Activated CD4-positive, alpha-beta T cell treated with anti-CD3 and anti-CD28 coated beads for 36 hours (primary cell): ENCODE measurements at regions not wholly inside any gene's neighbourhood (a gene's known extent, or its start where the extent isn't known, plus 50 kb on each side); places are given as distances from the start of the nearest gene placed in this dataset.
"Not testable (repeated sequence)": the region's sequence is repeated elsewhere in the genome, so short reads cannot be mapped to it uniquely, and the experiment has no call there.

ENCODE experiments used
- ATAC-seq: fragments of 200-7000 bp; cut with Tn5 transposase; one replicate; pipeline ENCODE4 v1.10.0; 2021; ENCODE audit warnings: mild to moderate bottlenecking, moderate library complexity
- CTCF ChIA-PET: fragments of 350-600 bp; sonication (Branson Sonifier 250); formaldehyde crosslinking; loops from one replicate; lab custom pipeline; 2021; ENCODE audit warnings: antibody characterized with exemption; lab: Charles Lee
- POLR2A ChIA-PET: fragments of 350-600 bp; sonication (Branson Sonifier 250); formaldehyde crosslinking; loops from one replicate; lab custom pipeline; 2021; ENCODE audit warnings: antibody characterized with exemption, inconsistent platforms; lab: Charles Lee
- DNase-seq: peaks from one replicate; pipeline ENCODE4 v3.0.0-alpha.2; 2020
- H3K27ac Mint-ChIP-seq: one replicate; pipeline ENCODE4 v1.8.0; 2021; ENCODE audit warnings: mixed read lengths
- H3K27me3 Mint-ChIP-seq: one replicate; pipeline ENCODE4 v1.8.0; 2021; ENCODE audit warnings: mixed read lengths
- H3K36me3 Mint-ChIP-seq: one replicate; pipeline ENCODE4 v1.8.0; 2021; ENCODE audit warnings: low read depth, mixed read lengths
- H3K4me1 Mint-ChIP-seq: one replicate; pipeline ENCODE4 v1.8.0; 2021; ENCODE audit warnings: mixed read lengths
- H3K4me3 Mint-ChIP-seq: one replicate; pipeline ENCODE4 v1.8.0; 2021; ENCODE audit warnings: mild to moderate bottlenecking, moderate library complexity, mixed read lengths
- H3K9me3 Mint-ChIP-seq: one replicate; pipeline ENCODE4 v1.8.0; 2021; ENCODE audit warnings: low read depth, mixed read lengths
- intact Hi-C, 2 experiments: fragments of 100-400 bp; cut with DNase I in 1 of 2; cut with micrococcal nuclease in 1 of 2; formaldehyde crosslinking; loops; one replicate each; pipeline versions ENCODE4 v1.14.2 to v1.15.1; 2022 to 2024; cut with DNase I, micrococcal nuclease

DNA sequence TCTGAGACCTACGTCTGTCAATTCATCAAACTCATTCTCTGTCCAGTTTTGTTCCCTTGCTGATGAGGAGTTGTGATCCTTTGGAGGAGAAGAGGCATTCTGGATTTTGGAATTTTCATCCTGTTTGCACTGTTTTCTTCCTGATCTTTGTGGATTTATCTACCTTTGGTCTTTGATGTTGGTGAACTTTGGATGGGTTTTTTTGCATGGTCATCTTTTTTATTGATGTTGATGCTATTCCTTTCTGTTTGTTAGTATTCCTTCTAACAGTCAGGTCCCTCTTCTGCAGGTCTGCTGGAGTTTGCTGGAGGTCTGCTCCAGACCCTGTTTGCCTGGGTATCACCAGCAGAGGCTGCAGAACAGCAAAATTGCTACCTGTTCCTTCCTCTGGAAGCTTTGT is 322.2 kb downstream of the CCSER2 start:
- H3K4me3 Mint-ChIP-seq, H3K9me3 Mint-ChIP-seq, intact Hi-C loops, H3K4me1 Mint-ChIP-seq, H3K36me3 Mint-ChIP-seq, CTCF ChIA-PET, H3K27me3 Mint-ChIP-seq, DNase-seq, H3K27ac Mint-ChIP-seq, POLR2A ChIA-PET, ATAC-seq: not testable (repeated sequence)

DNA sequence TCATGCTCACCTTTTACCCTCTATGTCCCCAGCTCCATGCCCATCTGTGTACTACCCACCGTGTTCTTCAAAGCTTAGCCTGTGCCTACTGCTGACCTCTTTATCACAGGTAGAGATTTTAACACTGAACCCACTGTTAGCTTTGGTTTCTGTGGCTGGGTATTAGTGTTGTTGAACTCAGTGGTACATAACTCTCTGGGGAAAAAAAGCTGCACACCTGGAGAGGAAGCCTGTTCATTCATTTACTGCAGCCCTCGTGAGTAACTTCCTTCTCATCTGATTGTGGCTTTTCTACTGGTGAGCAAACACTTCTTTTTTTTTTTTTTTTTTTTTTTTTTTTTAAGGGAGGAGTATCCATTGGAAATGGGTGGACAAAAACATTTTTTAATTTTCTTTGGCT is 326.3 kb downstream of the CCSER2 start:
- CTCF ChIA-PET, result no interaction called here
- H3K4me3 Mint-ChIP-seq, result no peak overlapping the region
- H3K4me1 Mint-ChIP-seq, result no peaks in the 10 kb centered on the region
- no peak overlapping the region for H3K27ac Mint-ChIP-seq
- no peaks in the 10 kb centered on the region for H3K36me3 Mint-ChIP-seq
- POLR2A ChIA-PET, result no interaction called here
- intact Hi-C loops, result no loop called here
- H3K9me3 Mint-ChIP-seq, result no peaks in the 10 kb centered on the region
- DNase-seq (no peak), ATAC-seq (no peak)
- H3K27me3 Mint-ChIP-seq, result peaks cover 2% of the 10 kb centered on the region

DNA sequence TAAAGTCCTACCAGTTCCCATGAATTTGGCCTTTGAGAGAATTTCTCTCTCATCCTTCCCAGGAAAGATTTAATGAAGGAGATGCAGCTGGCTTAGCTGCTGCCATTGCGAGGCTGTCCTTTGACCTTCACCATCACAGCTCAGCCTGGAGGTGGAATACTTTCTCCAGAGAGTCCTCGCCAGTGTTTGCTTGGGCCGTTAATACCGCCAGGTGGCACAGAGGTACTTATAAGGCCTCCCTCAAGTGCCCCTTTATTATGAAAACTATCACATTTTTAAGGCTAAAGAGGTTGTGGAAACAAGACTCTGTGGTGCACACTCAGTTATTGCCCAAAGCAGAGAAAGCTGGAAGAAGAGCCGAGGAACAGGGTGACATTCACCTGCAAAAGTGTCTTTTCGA is 330.6 kb downstream of the CCSER2 start:
- intact Hi-C loops, result no loop called here
- ATAC-seq (no peak), DNase-seq (no peak)
- Mint-ChIP-seq H3K9me3 (no peaks in the 10 kb centered on the region), H3K4me1 (no peaks in the 10 kb centered on the region), H3K4me3 (no peak overlapping the region), H3K36me3 (no peaks in the 10 kb centered on the region), H3K27ac (no peak overlapping the region), H3K27me3 (no peaks in the 10 kb centered on the region)
- POLR2A ChIA-PET, result no interaction called here
- CTCF ChIA-PET, result no interaction called here

DNA sequence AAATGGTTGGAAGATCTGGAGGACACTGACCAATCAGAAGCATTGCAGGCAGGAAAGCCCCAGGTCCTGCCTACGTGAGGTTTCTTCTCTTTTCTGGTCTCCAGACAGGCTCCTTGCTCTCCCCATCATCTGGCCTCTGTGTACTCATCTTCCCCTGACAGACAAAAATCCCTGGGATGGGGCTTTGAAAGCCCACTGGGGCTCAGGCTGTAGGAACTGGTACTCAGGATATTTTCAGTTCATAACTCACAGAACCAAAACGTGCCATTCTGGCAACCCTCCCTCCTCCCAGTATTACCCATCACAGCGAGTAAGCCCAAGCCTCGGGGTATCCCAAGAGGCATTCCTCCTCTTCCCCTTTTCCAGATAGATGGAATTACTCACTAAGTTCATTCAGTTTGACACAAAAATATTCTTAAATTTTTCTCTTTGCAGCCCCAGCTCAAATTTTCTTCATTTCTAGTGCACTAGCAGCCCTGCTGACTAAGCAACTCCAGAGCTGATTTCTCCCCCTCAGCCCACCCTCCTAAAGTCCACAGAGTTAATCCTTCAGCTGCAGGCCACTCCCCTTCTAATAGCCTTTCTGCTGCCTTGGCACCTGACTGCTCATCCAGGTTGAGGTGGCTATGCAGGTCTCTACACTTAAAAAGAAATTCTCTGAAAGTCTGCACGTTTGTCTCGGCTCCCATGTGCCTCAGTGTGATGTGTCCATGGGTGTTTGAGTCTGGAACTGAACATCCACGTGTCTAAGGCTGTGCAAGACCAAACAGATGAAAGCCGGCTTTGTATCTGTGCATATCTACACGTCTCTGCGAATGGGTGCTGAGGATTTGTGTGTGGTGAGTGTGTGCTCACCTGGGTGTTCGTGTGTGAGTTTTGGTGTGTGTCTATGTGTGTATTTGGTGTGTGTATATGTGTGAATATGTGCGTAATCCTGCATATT is 331.4 kb downstream of the CCSER2 start:
- ChIA-PET CTCF (no interaction called here), POLR2A (no interaction called here)
- H3K27ac Mint-ChIP-seq, result no peak overlapping the region
- H3K27me3 Mint-ChIP-seq, result no peaks in the 10 kb centered on the region
- DNase-seq, result no peak
- no peaks in the 10 kb centered on the region for H3K4me1 Mint-ChIP-seq
- no peak overlapping the region for H3K4me3 Mint-ChIP-seq
- ATAC-seq, result no peak
- intact Hi-C loops, result no loop called here
- no peaks in the 10 kb centered on the region for H3K36me3 Mint-ChIP-seq
- H3K9me3 Mint-ChIP-seq, result no peaks in the 10 kb centered on the region

DNA sequence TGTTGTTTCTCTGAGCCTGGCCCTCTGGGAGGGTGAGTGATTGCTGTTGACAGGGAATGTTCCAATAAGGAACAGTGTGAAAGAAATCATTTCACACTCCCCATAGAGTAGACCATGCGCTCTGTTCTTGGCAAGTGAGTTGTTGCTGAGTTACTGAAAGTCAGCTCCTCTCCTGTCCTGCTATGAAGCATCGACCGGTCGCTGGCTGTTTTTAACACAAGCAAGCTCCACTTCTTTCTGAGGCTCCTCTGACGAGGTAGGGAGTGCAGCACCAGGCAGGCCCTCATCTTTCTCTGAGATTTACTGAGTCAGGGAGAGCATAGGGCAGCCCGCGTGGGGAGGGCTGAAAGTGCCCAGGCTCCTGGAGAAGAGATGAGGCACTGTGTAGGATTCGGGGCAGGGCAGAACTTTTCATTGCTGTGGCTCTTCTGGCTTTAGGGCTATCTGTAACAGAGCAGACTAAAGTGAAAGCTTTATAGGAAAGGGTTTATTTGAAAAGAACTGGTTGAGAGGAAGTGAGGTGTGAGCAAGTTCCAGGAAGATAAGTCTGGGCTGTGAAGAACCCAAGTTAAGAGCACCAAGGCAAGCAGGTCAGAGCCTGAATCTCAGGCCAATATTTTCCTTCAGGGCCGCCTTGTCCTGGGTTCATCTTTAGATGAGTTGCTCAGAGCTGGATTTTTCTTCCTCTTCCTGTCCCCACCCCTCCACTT is 332.2 kb downstream of the CCSER2 start:
- ChIA-PET CTCF (no interaction called here), POLR2A (no interaction called here)
- Mint-ChIP-seq H3K27me3 (no peaks in the 10 kb centered on the region), H3K4me1 (no peaks in the 10 kb centered on the region), H3K27ac (no peak overlapping the region), H3K9me3 (no peaks in the 10 kb centered on the region), H3K36me3 (no peaks in the 10 kb centered on the region), H3K4me3 (no peak overlapping the region)
- intact Hi-C loops, result no loop called here
- no peak for DNase-seq
- no peak for ATAC-seq

DNA sequence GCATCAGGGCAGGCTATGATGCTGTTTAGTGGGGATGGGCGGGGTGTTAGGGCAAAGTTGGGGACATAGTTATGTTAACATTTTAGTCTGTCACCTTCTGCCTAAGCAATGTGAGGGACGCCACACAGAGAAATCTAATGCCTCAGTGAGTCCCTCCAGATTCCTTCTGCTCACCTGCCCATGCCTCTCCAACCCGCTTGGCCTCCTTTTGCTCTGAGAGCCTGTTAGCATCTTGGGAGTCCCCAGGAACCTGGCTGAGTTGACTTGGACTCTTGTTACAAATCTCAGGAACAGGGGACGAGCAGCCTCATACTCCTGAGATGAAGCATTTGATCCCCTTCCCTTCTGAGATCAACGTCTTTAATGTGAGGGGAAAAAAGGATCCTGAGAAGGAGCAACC is 336.8 kb downstream of the CCSER2 start:
- H3K4me3 Mint-ChIP-seq, result no peak overlapping the region
- CTCF ChIA-PET, result interaction anchor here (0.6 kb wide), 1 partner anchor 190 kb away, joined by 3 read pairs; no protein-coding TSS in a partner anchor
- no peak overlapping the region for H3K27ac Mint-ChIP-seq
- DNase-seq (no peak), ATAC-seq (no peak)
- POLR2A ChIA-PET, result no interaction called here
- H3K36me3 Mint-ChIP-seq, result no peaks in the 10 kb centered on the region
- no peaks in the 10 kb centered on the region for H3K27me3 Mint-ChIP-seq
- no peaks in the 10 kb centered on the region for H3K9me3 Mint-ChIP-seq
- intact Hi-C loops, result no loop called here
- H3K4me1 Mint-ChIP-seq, result no peaks in the 10 kb centered on the region

DNA sequence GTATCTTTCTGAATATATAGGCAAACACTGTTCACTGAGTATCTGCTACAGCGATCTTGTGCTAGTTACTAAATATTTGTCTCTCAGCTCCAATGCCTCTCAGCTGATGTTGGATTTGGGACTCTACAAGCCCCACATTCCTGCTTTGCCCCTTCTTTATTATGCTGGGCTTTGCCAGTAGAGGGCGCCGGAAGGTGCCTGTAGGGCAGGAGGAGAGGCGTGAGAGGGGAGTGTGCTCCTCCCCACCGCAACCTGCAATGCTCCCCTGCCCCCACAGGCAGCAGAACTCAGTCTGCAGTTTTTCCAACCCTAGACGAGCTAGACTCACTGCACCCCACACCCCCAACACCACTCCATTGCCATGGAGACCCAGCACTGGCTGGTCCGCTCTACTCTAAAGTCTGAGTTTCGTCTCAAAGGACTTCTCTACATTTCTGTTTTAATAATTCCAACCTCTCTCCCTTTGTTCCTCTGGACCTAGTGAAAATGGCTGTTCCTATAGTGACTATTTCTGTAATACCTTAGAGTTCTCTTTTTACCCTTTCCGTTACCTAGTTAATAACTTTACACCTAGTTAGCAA is 337.6 kb downstream of the CCSER2 start:
- no peaks in the 10 kb centered on the region for H3K9me3 Mint-ChIP-seq
- DNase-seq, result peak; percentile 62

DNA sequence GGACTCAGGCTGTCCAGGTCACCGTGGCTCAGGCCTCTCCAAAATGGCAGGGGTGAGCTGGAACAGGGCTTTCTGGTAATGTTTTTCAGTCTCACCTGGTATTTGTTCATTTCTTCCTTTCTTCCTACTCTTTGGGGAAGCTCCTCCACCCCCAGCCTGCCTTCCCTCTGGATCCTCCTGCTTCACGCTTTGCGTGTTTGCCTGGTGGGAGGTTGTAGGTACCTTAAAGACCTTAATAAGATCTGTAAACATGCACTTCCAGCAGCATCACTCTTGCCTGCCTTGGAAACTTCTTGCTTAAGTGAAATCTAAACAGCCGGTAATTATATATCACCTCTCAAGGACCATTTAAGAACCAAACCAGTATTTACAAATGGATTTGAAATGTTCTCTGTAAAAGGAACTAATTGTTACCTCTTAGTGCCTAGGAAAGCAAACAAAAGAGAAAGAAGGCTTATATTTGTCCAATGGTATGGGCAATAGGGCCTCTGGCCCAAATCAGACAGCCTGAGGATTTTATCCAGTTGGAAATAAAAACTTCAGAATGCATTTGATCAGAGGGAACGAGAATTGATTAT is 339.9 kb downstream of the CCSER2 start:
- Mint-ChIP-seq H3K4me1 (no peaks in the 10 kb centered on the region), H3K27me3 (no peaks in the 10 kb centered on the region), H3K9me3 (no peaks in the 10 kb centered on the region), H3K4me3 (no peak overlapping the region), H3K27ac (no peak overlapping the region), H3K36me3 (no peaks in the 10 kb centered on the region)
- ATAC-seq (no peak), DNase-seq (no peak)
- intact Hi-C loops, result no loop called here
- POLR2A ChIA-PET, result no interaction called here
- CTCF ChIA-PET, result interaction anchor here (0.8 to 1.2 kb wide), 3 partner anchors 81 to 404 kb away, joined by 3 to 5 read pairs (median 4); no protein-coding TSS in a partner anchor

More for the DNA sequence above, 337.6 kb downstream of the CCSER2 start:
- POLR2A ChIA-PET, result no interaction called here
- no peaks in the 10 kb centered on the region for H3K4me1 Mint-ChIP-seq
- ATAC-seq, result peak; percentile 63
- no peak overlapping the region for H3K4me3 Mint-ChIP-seq
- no peaks in the 10 kb centered on the region for H3K27me3 Mint-ChIP-seq
- H3K27ac Mint-ChIP-seq, result no peak overlapping the region
- H3K36me3 Mint-ChIP-seq, result no peaks in the 10 kb centered on the region
- intact Hi-C loops, result no loop called here
- CTCF ChIA-PET, result interaction anchor here (0.6 kb wide), 1 partner anchor 190 kb away, joined by 3 read pairs; no protein-coding TSS in a partner anchor

DNA sequence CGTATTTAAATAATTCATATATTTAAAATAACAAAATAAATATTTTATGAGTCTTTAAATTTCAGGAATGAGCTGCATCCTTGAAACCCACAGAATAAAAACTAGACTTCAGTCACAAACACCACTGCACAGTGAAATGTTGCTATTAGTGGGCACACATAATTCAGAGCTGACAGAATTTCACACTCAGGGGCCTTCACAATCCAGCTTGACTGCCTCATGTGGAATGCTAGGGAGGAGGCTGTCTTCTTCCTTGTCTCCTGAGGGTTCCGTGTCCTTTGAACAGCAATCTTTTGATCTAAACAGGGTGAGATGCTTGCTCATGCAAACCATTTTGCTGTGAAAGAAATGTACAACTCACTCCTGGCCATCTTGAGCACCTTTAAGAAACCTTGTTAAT is 346.7 kb downstream of the CCSER2 start:
- DNase-seq (no peak), ATAC-seq (no peak)
- Mint-ChIP-seq H3K4me3 (no peak overlapping the region), H3K4me1 (no peaks in the 10 kb centered on the region), H3K27ac (no peak overlapping the region), H3K27me3 (peaks cover 3% of the 10 kb centered on the region), H3K9me3 (no peaks in the 10 kb centered on the region), H3K36me3 (no peaks in the 10 kb centered on the region)
- intact Hi-C loops, result no loop called here
- ChIA-PET CTCF (no interaction called here), POLR2A (no interaction called here)

DNA sequence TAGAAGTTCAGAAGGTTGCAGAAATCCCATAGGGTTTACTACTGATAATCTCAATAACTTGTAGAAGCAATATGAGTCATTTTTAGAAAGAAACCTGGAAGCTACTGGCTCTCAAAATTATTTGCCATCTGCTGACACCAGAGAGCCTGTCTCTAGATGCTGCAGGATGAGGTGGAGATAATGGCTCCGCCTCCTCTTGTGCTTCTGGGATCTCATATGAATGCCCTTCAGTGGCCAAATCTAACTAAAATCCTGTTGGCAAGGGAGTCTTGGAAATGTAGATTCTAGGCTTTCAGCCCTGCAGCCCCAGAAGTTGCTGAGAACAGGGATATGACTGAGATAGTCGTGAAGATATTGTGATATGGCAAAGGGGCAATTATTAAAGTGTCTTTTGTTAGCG is 348.1 kb downstream of the CCSER2 start:
- peaks cover 3% of the 10 kb centered on the region for H3K27me3 Mint-ChIP-seq
- CTCF ChIA-PET, result no interaction called here
- no peak for ATAC-seq
- DNase-seq, result no peak
- H3K4me1 Mint-ChIP-seq, result no peaks in the 10 kb centered on the region
- H3K27ac Mint-ChIP-seq, result no peak overlapping the region
- no peak overlapping the region for H3K4me3 Mint-ChIP-seq
- POLR2A ChIA-PET, result no interaction called here
- H3K36me3 Mint-ChIP-seq, result no peaks in the 10 kb centered on the region
- intact Hi-C loops, result no loop called here
- no peaks in the 10 kb centered on the region for H3K9me3 Mint-ChIP-seq

DNA sequence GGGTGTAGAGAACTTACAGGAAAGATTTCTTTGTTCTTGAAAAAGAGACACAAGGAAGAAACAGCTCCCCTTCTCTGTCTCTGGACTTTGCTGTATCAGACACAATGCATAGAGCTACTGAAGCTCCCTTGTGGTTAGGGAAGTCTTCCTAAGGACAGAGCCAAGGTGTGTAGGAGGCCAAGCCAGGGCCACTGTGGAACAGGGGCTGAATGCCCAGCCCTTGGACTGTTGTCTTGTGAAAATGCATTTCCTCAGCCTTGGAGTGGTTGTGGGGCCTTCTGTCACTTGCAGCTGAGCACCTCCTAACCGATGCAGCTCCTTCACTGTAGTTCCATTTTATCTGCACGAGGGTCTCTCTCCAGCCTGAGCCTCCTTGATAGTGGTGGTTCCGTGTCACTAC is 353.4 kb downstream of the CCSER2 start:
- ATAC-seq (no peak), DNase-seq (no peak)
- ChIA-PET POLR2A (no interaction called here), CTCF (no interaction called here)
- no peak overlapping the region for H3K27ac Mint-ChIP-seq
- H3K4me3 Mint-ChIP-seq, result no peak overlapping the region
- no peaks in the 10 kb centered on the region for H3K4me1 Mint-ChIP-seq
- H3K9me3 Mint-ChIP-seq, result no peaks in the 10 kb centered on the region
- intact Hi-C loops, result no loop called here
- no peaks in the 10 kb centered on the region for H3K36me3 Mint-ChIP-seq
- H3K27me3 Mint-ChIP-seq, result peaks cover 1% of the 10 kb centered on the region
